Parathyroid adenoma (tissue), 2 donors: ENCODE measurements at regions not wholly inside any gene's neighbourhood (a gene's known extent, or its start where the extent isn't known, plus 50 kb on each side); places are given as distances from the start of the nearest gene placed in this dataset.

Source experiments
- H2AFZ ChIP-seq: fragments of 300-600 bp; sonication (generic); one replicate; pipeline ENCODE4 v1.7.0; 2017; ENCODE audit warnings: antibody characterized with exemption, mild to moderate bottlenecking
- H3K27ac ChIP-seq: fragments of 300-600 bp; sonication (generic); one replicate; pipeline ENCODE4 v1.7.0; 2017
- H3K27me3 ChIP-seq: fragments of 300-600 bp; sonication (generic); one replicate; pipeline ENCODE4 v1.7.0; 2017; ENCODE audit warnings: low read length; ENCODE audit not compliant: control insufficient read depth, insufficient read depth
- H3K36me3 ChIP-seq: fragments of 300-600 bp; sonication (generic); one replicate; pipeline ENCODE4 v1.7.0; 2017; ENCODE audit warnings: low read length; ENCODE audit not compliant: control insufficient read depth, insufficient read depth
- H3K4me1 ChIP-seq: fragments of 300-600 bp; sonication (generic); one replicate; pipeline ENCODE4 v1.7.0; 2017; ENCODE audit warnings: control low read depth
- H3K4me2 ChIP-seq: fragments of 300-600 bp; sonication (generic); one replicate; pipeline ENCODE4 v1.7.0; 2017; ENCODE audit warnings: low read length
- H3K4me3 ChIP-seq: fragments of 300-600 bp; sonication (generic); one replicate; pipeline ENCODE4 v1.7.0; 2017; ENCODE audit warnings: low read depth, low read length
- H3K79me2 ChIP-seq: fragments of 300-600 bp; sonication (generic); one replicate; pipeline ENCODE4 v1.7.0; 2017; ENCODE audit warnings: control low read depth
- H3K9ac ChIP-seq: fragments of 300-600 bp; sonication (generic); one replicate; pipeline ENCODE4 v1.7.0; 2017; ENCODE audit warnings: mild to moderate bottlenecking
- H3K9me3 ChIP-seq: fragments of 300-600 bp; sonication (generic); one replicate; pipeline ENCODE4 v1.7.0; 2017; ENCODE audit warnings: low read length; ENCODE audit not compliant: control insufficient read depth
- CTCF ChIP-seq: fragments of 300-600 bp; sonication (generic); IDR thresholded peaks from one replicate; pipeline ENCODE4 v1.7.0; 2017; ENCODE audit warnings: antibody characterized with exemption, mild to moderate bottlenecking
- donor health status: primary hyperparathyroidism.

- TF ChIP-seq CTCF = no peak
- Histone ChIP-seq H2AFZ (no peak overlapping the region), H3K9me3 (no peaks in the 10 kb centered on the region), H3K79me2 (no peaks in the 10 kb centered on the region), H3K27ac (no peak overlapping the region), H3K9ac (no peak overlapping the region), H3K4me2 (no peak overlapping the region), H3K27me3 (no peaks in the 10 kb centered on the region), H3K36me3 (no peaks in the 10 kb centered on the region), H3K4me3 (no peak overlapping the region), H3K4me1 (no peaks in the 10 kb centered on the region)
Measured at GRCh38 chr6:74993136-74993535, 212.7 kb downstream of the COL12A1 start.

GRCh38 chr6:74991573-74992332 lies 214.1 kb downstream of the COL12A1 start:
- no peaks in the 10 kb centered on the region for H3K27me3 ChIP-seq

GRCh38 chr6:74979065-74979766 lies 226.6 kb downstream of the COL12A1 start:
- Histone ChIP-seq H3K9ac (no peak overlapping the region), H3K9me3 (no peaks in the 10 kb centered on the region), H3K27me3 (no peaks in the 10 kb centered on the region), H3K4me2 (no peak overlapping the region), H3K79me2 (no peaks in the 10 kb centered on the region), H3K27ac (no peak overlapping the region), H3K36me3 (no peaks in the 10 kb centered on the region), H3K4me1 (no peaks in the 10 kb centered on the region), H2AFZ (no peak overlapping the region), H3K4me3 (no peak overlapping the region)
- no peak for TF ChIP-seq CTCF

More at GRCh38 chr6:74991573-74992332, 214.1 kb downstream of the COL12A1 start:
- H3K79me2 ChIP-seq = no peaks in the 10 kb centered on the region
- TF ChIP-seq CTCF = no peak
- H3K4me3 ChIP-seq = no peak overlapping the region
- no peak overlapping the region for H3K27ac ChIP-seq
- no peaks in the 10 kb centered on the region for H3K4me1 ChIP-seq
- H3K9ac ChIP-seq = no peak overlapping the region
- H3K9me3 ChIP-seq = no peaks in the 10 kb centered on the region
- H2AFZ ChIP-seq = no peak overlapping the region
- no peak overlapping the region for H3K4me2 ChIP-seq
- H3K36me3 ChIP-seq = no peaks in the 10 kb centered on the region

GRCh38 chr6:74976701-74977100 lies 229.2 kb downstream of the COL12A1 start:
- no peak overlapping the region for H3K9ac ChIP-seq
- no peak overlapping the region for H2AFZ ChIP-seq
- no peak for TF ChIP-seq CTCF
- H3K4me2 ChIP-seq = no peak overlapping the region
- no peaks in the 10 kb centered on the region for H3K79me2 ChIP-seq
- no peak overlapping the region for H3K4me3 ChIP-seq
- no peak overlapping the region for H3K27ac ChIP-seq
- no peaks in the 10 kb centered on the region for H3K27me3 ChIP-seq
- no peaks in the 10 kb centered on the region for H3K4me1 ChIP-seq
- H3K9me3 ChIP-seq = no peaks in the 10 kb centered on the region
- no peaks in the 10 kb centered on the region for H3K36me3 ChIP-seq
